KMS-11 (cell line): ENCODE measurements at regions not wholly inside any gene's neighbourhood (a gene's known extent, or its start where the extent isn't known, plus 50 kb on each side); places are given as distances from the start of the nearest gene placed in this dataset.

Experiments
- H2AFZ ChIP-seq: fragments of 200-600 bp; sonication (generic); 2 replicates; pipeline ENCODE4 v1.6.1; 2016; ENCODE audit warnings: antibody characterized with exemption, mixed run types, low read depth
- H3K27ac ChIP-seq: fragments of 200-600 bp; sonication (generic); 2 replicates; pipeline ENCODE4 v1.6.1; 2016; ENCODE audit warnings: mild to moderate bottlenecking, mixed run types
- H3K27me3 ChIP-seq: fragments of 200-600 bp; sonication (generic); 2 replicates; pipeline ENCODE4 v1.6.1; 2017; ENCODE audit warnings: mild to moderate bottlenecking, low read depth, mixed run types, moderate library complexity; ENCODE audit not compliant: insufficient read depth
- H3K36me3 ChIP-seq: fragments of 200-600 bp; sonication (generic); 2 replicates; pipeline ENCODE4 v1.6.1; 2017; ENCODE audit warnings: mild to moderate bottlenecking, mixed run types; ENCODE audit not compliant: insufficient read depth
- H3K4me1 ChIP-seq: fragments of 200-600 bp; sonication (generic); 2 replicates; pipeline ENCODE4 v1.6.1; 2016; ENCODE audit warnings: mild to moderate bottlenecking, low read depth, mixed run types; ENCODE audit not compliant: poor library complexity, severe bottlenecking
- H3K4me2 ChIP-seq: fragments of 200-600 bp; sonication (generic); 2 replicates; pipeline ENCODE4 v1.7.0; 2016; ENCODE audit warnings: mild to moderate bottlenecking, mixed run types
- H3K4me3 ChIP-seq: fragments of 200-600 bp; sonication (generic); IDR thresholded peaks from 2 replicates; pipeline ENCODE4 v1.6.1; 2017; ENCODE audit warnings: low read depth, low read length, mixed read lengths; ENCODE audit not compliant: insufficient read depth
- H3K79me2 ChIP-seq: fragments of 200-600 bp; sonication (generic); 2 replicates; pipeline ENCODE4 v1.6.1; 2016; ENCODE audit warnings: low read depth, mixed run types; ENCODE audit not compliant: insufficient read depth
- H3K9ac ChIP-seq: fragments of 200-600 bp; sonication (generic); 2 replicates; pipeline ENCODE4 v1.6.1; 2016; ENCODE audit warnings: mild to moderate bottlenecking, mixed run types
- H4K20me1 ChIP-seq: fragments of 200-600 bp; sonication (generic); 2 replicates; pipeline ENCODE4 v1.6.1; 2016; ENCODE audit warnings: mild to moderate bottlenecking, mixed run types; ENCODE audit not compliant: insufficient read depth
- TF ChIP-seq, protein P1 (sequence below): fragments of 200-600 bp; sonication (generic); conservative IDR thresholded peaks from 2 replicates; pipeline ENCODE4 v1.6.1; 2017; ENCODE audit warnings: low read depth, mild to moderate bottlenecking, antibody characterized with exemption, low read length, moderate library complexity, mixed read lengths

DNA sequence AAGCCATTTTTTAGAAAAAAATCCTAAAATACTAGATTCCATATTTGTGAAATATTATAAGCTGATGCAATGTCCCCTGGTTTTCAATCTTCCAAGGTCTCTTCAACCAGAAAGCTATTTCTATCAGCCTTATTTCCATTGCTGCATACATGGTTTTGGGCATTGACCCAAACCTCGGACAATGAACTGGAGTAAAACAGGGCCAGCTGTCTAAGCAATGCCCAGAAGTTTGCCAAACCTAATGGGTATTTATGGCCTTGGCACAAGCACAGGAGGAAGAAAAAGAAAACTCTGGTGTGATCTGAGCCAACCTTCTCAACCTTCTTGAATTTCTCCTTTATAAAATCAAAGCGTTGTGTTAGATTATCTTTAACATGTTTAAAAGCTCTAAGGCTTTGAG, 402.3 kb downstream of the DNAJB9 start:
- H3K4me3 ChIP-seq: no peak overlapping the region
- no peaks in the 10 kb centered on the region for H3K79me2 ChIP-seq
- no peak overlapping the region for H3K9ac ChIP-seq
- no peaks in the 10 kb centered on the region for H3K4me1 ChIP-seq
- no peaks in the 10 kb centered on the region for H3K27me3 ChIP-seq
- TF ChIP-seq, protein P1, sequence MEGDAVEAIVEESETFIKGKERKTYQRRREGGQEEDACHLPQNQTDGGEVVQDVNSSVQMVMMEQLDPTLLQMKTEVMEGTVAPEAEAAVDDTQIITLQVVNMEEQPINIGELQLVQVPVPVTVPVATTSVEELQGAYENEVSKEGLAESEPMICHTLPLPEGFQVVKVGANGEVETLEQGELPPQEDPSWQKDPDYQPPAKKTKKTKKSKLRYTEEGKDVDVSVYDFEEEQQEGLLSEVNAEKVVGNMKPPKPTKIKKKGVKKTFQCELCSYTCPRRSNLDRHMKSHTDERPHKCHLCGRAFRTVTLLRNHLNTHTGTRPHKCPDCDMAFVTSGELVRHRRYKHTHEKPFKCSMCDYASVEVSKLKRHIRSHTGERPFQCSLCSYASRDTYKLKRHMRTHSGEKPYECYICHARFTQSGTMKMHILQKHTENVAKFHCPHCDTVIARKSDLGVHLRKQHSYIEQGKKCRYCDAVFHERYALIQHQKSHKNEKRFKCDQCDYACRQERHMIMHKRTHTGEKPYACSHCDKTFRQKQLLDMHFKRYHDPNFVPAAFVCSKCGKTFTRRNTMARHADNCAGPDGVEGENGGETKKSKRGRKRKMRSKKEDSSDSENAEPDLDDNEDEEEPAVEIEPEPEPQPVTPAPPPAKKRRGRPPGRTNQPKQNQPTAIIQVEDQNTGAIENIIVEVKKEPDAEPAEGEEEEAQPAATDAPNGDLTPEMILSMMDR: no peak
- H3K4me2 ChIP-seq: no peak overlapping the region
- no peak overlapping the region for H3K27ac ChIP-seq
- no peak overlapping the region for H2AFZ ChIP-seq
- H3K36me3 ChIP-seq: no peaks in the 10 kb centered on the region
- H4K20me1 ChIP-seq: no peaks in the 10 kb centered on the region

DNA sequence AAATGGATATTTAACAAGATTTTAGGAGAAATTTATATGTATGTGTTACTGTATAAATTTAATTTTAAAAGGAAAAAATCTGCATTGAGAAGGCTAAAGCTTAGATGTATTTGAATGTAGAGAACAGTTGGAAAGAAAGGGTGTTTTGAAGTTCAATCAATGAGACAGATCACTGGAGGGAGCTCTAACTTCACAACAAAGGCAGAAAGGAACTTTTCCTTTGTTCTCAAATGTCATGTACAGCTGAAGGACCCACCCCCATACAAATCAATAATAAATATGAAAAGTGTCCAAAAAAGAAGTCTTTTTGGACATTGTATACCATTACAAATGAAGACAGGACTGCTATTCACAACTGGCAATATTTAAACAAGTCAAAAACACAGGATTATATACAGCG, 403.4 kb downstream of the DNAJB9 start:
- TF ChIP-seq, protein P1: no peak
- no peak overlapping the region for H3K4me2 ChIP-seq
- no peak overlapping the region for H3K27ac ChIP-seq
- H3K27me3 ChIP-seq: no peaks in the 10 kb centered on the region
- no peaks in the 10 kb centered on the region for H3K79me2 ChIP-seq
- H3K9ac ChIP-seq: no peak overlapping the region
- no peaks in the 10 kb centered on the region for H3K36me3 ChIP-seq
- no peaks in the 10 kb centered on the region for H4K20me1 ChIP-seq
- no peak overlapping the region for H2AFZ ChIP-seq
- no peaks in the 10 kb centered on the region for H3K4me1 ChIP-seq
- H3K4me3 ChIP-seq: no peak overlapping the region

DNA sequence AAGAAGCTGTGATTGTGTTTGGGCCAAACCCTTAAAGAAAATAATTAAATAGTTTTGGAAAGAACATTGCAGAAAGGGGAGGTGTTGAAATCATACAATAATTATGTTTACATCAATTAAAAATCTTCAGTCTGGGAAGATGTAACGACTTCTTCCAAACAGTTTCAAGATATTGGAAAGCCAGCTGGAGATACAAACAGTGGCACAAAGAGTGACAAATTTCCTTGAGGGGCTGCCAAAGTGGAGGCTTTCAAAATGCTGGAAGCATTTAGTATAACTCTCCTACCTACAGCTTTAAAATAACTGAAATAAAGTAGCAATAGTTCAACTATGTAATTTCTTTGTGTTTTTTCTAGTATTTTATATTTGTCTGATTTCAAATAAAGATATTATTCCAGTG, 405.0 kb downstream of the DNAJB9 start:
- H2AFZ ChIP-seq: no peak overlapping the region
- TF ChIP-seq, protein P1: no peak
- no peak overlapping the region for H3K4me2 ChIP-seq
- no peaks in the 10 kb centered on the region for H4K20me1 ChIP-seq
- no peak overlapping the region for H3K4me3 ChIP-seq
- no peaks in the 10 kb centered on the region for H3K79me2 ChIP-seq
- H3K4me1 ChIP-seq: no peaks in the 10 kb centered on the region
- no peaks in the 10 kb centered on the region for H3K27me3 ChIP-seq
- H3K27ac ChIP-seq: no peak overlapping the region
- no peaks in the 10 kb centered on the region for H3K36me3 ChIP-seq
- H3K9ac ChIP-seq: no peak overlapping the region

DNA sequence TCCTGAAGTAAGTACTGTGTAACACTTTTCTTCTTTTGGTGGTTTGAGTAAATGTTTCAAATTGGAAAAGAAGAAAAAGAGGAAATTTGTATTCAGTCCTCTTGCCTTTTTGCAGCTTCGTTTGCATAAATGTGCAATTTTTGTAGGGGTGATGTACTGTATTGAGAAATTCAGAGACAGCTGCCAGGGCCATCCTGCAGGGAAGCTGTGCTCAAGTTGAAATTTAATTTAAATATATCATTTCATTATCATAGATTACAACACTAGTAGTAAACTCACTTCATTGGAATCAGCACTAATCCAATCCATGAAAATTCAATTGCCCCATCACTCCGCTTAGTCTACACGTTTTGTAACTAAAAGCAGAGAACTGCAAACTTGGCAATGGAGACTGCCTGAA, 415.4 kb downstream of the DNAJB9 start:
- Histone ChIP-seq H3K36me3 (no peaks in the 10 kb centered on the region), H3K4me1 (no peaks in the 10 kb centered on the region), H3K79me2 (no peaks in the 10 kb centered on the region), H3K27ac (no peak overlapping the region), H3K4me2 (no peak overlapping the region), H3K9ac (no peak overlapping the region), H2AFZ (no peak overlapping the region), H4K20me1 (no peaks in the 10 kb centered on the region), H3K27me3 (no peaks in the 10 kb centered on the region), H3K4me3 (no peak overlapping the region)
- TF ChIP-seq, protein P1: no peak

DNA sequence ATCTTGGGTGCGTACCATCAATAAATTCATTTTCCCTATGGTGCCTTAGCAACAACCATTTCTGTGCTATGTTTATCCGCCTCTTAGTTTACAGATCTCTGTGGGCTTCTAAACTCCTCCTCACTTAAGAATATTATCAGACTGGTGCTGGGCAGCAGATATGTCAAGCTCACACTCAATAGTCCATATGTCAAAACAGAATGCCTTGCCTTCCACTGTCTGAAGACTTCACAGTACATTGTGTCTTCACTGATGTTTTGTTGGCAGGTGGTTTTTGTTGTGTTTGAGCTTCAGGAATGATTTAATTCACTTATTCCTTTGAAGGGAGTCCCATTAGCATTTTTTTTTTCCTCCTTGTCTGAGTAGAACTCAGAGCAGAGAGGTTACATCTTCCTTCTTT, 419.6 kb downstream of the DNAJB9 start:
- Histone ChIP-seq H3K27ac (no peak overlapping the region), H3K4me2 (no peak overlapping the region), H3K36me3 (no peaks in the 10 kb centered on the region), H4K20me1 (no peaks in the 10 kb centered on the region), H3K9ac (no peak overlapping the region), H2AFZ (no peak overlapping the region), H3K27me3 (no peaks in the 10 kb centered on the region), H3K4me3 (no peak overlapping the region), H3K79me2 (no peaks in the 10 kb centered on the region), H3K4me1 (no peaks in the 10 kb centered on the region)
- TF ChIP-seq, protein P1: no peak
